CD4-positive, alpha-beta T cell treated with Interleukin-6 for 4 hours (primary cell): ENCODE measurements at regions not wholly inside any gene's neighbourhood (a gene's known extent, or its start where the extent isn't known, plus 50 kb on each side); places are given as distances from the start of the nearest gene placed in this dataset.
"Not testable (repeated sequence)": the region's sequence is repeated elsewhere in the genome, so short reads cannot be mapped to it uniquely, and the experiment has no call there.

ENCODE experiments used
- DNase-seq: peaks from one replicate; pipeline ENCODE4 v3.0.0-alpha.2; 2020; ENCODE audit warnings: mixed read lengths

DNA sequence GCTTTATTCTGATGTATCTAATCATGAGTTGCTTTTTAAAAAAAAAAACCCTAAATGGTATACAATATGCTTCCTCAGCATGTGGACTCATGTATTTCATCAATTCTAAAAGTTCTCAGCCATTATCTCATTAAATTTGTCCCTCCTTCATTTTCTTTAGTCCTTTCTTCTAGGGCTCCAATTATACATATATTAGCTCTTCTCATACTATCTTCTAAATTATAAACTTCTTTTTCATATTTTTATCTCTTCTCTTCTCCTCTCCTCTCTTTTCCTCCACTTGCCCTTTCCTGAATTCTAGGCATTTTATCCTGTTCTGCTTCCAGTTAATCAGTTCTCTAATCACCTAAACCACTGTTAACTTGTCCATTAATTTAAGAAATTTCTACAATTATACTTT is 55.0 kb upstream of the IL33 start:
- no peak for DNase-seq

GRCh38 chr9:6153425-6153824 is 62.2 kb upstream of the IL33 start:
- no peak for DNase-seq

DNA sequence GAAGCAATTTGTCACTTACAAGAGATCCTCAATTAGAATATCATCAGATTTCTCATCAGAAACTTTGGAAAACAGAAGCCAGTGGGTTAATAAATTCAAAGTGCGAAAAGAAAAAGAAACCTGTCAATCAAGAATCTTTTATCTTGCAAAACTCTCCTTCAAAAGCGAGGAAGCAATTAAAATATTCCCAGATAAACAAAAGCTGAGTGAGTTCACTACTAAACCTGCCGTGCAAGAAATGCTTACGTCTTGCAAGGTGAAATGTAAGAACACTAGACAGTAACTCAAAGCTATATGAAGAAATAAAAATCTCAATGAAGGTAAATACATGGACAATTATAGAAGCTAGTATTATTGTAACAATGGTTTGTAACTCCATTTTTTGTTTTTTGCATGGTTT is 62.8 kb upstream of the IL33 start:
- DNase-seq: no peak

GRCh38 chr9:6150483-6150882 is 65.1 kb upstream of the IL33 start:
- no peak for DNase-seq

- no peak for DNase-seq
These were observed 66.3 kb upstream of the IL33 start for GRCh38 chr9:6149315-6149714.

DNA sequence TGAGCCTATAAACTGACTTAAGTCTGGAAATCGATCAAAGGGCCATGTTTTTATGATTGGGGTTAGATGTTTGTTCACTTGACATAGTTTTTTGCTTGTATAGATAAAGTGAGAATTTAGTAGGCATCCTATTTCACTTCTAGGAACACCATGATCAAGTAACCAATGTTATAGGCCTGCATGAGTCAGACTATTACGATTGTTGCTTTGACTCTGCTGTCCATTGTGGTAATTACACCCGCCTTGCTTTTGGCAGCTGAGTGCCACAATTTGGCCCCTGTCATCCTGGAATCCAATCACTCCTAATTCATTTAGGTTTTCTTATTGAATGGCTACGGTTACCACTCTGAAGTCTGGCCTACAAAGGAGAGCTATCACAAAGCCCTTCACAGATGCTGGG is 67.8 kb upstream of the IL33 start:
- no peak for DNase-seq

DNA sequence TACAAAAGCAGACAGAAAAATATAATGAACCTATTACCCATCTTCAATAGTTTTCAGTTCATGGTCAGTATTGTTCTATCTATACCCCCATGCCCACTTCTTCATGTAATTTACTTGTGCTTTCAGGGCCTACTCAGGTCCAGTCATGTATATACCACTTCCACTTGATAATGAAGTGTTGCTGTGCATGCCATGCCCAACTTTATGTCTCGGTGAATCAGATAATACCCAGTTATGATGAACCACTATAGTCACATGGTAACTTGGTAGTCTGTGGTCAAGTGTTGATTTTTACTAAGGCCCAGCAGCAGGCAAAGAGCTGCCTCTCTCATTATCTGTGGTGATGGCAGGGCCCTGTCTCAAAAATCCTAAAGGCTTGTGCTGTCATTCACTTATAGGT is 70.7 kb upstream of the IL33 start:
- no peak for DNase-seq

GRCh38 chr9:6142799-6143454 is 72.7 kb upstream of the IL33 start:
- no peak for DNase-seq

- DNase-seq: not testable (repeated sequence)
These were observed 79.8 kb upstream of the IL33 start for GRCh38 chr9:6135780-6136179.

GRCh38 chr9:6134661-6135180 is 80.9 kb upstream of the IL33 start:
- DNase-seq: no peak

GRCh38 chr9:6133346-6134063 is 82.1 kb upstream of the IL33 start:
- DNase-seq: no peak

DNA sequence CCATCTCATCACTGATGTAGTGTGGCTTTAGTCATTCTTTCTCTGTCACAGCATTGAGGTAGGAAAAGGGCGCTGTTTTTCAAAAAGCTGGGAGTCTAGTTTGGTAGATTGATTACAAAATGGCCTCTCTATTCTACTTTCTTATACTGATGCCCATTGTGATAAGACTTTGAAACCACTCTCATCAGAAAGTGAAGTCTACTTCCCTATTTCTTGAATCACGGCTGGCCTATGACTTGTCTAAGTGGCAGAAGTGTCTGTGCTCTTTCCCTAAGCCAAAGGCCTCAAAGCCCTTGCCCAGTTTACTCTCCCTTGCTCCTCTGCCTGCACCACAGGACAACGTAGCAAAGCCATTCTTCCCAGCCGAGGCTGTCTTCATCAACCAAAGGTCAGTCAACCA is 83.0 kb upstream of the IL33 start:
- DNase-seq: no peak

- DNase-seq: no peak
These were observed 87.6 kb upstream of the IL33 start for GRCh38 chr9:6128030-6128429.

GRCh38 chr9:6126377-6126776 is 89.2 kb upstream of the IL33 start:
- no peak for DNase-seq

- no peak for DNase-seq
These were observed 92.2 kb upstream of the IL33 start for GRCh38 chr9:6123416-6123815.

- no peak for DNase-seq
These were observed 93.9 kb upstream of the IL33 start for GRCh38 chr9:6121707-6122106.

DNA sequence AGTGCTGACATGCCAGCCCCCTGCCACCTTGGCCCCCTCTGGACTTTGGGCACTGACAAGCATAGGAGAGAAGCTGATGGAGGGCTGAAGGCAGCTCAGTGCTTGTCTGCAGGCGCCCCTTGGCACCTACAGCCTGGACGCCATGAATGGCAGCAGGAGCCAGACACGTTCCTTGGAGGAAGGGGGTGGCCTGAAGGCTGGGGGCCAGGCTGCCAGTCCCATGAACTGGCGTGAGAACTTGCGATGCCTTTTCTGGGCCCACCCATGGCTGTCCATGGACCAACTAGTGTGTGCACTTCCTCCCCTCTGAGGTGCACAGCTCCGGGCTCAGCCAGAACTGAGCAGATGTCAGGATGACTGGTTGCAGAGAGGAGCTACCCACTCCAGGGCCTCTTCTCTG is 99.0 kb upstream of the RANBP6 start:
- DNase-seq: no peak

- no peak for DNase-seq
These were observed 98.4 kb upstream of the RANBP6 start for GRCh38 chr9:6113819-6114218.

DNA sequence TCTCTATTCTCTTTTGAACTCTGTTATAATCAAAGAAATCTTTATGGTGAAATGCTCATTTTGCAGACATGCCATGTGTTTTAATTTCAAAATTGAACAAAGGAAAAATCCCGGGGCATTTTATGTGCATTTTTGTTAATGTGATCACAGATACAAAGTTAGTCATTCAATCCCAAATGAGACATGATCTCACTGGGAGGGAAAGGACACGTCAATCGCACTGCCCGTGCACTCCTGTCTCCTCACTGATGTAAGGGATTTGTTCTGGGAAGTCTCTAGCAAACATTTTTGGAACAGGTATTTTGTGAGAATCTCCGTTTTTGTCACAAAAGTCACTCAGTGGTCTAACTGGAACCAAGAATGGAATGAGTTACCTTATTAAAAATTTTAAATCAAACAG is 97.9 kb upstream of the RANBP6 start:
- DNase-seq: no peak

DNA sequence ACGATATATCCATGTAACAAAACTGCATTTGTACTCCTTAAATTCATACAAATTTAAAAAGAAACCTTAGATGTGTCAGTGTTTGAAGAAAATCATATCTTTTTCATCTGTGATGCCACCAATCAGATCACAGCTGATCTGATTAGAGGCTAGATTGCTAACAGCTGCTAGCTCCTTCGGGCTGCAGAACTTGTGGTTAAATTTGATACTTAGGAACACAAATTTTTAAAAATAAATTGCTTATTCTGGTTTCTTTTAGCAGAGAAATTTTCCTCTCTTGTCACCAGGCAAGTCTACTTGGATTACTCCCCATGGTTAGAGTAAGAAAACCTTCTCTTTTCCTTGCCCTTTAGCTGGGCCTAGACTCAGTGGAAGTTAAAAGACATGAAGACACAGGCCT is 94.6 kb upstream of the RANBP6 start:
- DNase-seq: no peak

- DNase-seq: no peak
These were observed 94.1 kb upstream of the RANBP6 start for GRCh38 chr9:6109571-6109970.

GRCh38 chr9:6106711-6107339 is 91.4 kb upstream of the RANBP6 start:
- no peak for DNase-seq

DNA sequence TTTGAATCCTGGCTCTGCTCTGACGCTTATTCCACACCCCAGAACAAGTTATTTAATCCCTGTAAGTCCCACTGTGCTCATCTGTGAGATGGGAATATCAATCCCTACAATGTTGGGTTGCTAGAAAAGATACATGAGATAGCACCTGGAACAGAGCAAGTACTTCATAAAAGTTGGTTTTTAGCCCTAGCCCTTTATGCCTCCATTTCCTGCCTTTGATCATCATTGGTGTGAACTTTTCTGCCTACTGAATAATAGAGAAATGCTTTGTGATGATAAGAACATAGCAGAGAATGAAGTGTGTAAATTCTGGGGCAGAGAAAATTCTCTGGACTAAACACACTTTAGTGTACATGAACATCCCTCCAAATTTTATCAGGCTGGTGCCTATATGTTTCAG is 90.3 kb upstream of the RANBP6 start:
- DNase-seq: no peak

DNA sequence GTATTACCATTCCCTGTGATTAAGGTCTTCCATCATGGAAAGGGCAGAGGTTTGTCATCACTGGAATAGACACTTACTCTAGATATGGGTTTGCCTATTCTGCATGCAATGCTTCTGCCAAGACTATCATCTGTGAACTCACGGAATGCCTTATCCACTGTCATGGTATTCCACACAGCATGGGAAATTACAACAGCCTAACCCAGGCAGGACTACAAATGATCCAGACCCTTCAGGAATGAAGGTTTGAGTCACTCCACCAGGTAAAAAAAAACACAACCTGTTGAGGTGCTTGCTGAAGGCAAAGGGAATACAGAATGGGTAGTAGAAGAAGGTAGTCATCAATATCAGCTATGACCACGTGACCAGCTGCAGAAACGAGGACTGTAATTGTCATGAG is 89.0 kb upstream of the RANBP6 start:
- DNase-seq: not testable (repeated sequence)
